ENCODE measurements at regions not wholly inside any gene's neighbourhood (a gene's known extent, or its start where the extent isn't known, plus 50 kb on each side); places are given as distances from the start of the nearest gene placed in this dataset.
"Not testable (repeated sequence)": the region's sequence is repeated elsewhere in the genome, so short reads cannot be mapped to it uniquely, and the experiment has no call there.

DNA sequence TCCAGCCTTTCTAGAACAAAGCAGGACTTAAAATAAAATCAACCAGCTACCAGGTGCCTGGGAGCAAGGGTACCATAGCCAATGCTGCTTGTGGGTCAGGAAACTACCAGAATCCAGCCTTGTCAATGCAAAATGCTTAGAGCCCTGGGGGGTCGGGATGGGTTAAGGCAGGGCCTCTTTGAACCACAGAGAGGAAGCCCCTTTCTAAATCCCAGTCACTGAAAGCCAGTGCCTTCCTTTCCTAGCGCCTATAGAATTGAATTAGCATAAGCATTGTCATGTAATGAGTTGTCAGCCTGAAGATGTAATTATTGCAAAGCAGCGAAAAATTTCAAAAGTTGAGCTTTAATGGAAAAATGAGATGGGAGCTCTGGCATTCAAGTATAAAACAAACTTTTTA lies 176.6 kb upstream of the DAB1 start:
- intact Hi-C loops (cut with DNase I), result no loop called here

DNA sequence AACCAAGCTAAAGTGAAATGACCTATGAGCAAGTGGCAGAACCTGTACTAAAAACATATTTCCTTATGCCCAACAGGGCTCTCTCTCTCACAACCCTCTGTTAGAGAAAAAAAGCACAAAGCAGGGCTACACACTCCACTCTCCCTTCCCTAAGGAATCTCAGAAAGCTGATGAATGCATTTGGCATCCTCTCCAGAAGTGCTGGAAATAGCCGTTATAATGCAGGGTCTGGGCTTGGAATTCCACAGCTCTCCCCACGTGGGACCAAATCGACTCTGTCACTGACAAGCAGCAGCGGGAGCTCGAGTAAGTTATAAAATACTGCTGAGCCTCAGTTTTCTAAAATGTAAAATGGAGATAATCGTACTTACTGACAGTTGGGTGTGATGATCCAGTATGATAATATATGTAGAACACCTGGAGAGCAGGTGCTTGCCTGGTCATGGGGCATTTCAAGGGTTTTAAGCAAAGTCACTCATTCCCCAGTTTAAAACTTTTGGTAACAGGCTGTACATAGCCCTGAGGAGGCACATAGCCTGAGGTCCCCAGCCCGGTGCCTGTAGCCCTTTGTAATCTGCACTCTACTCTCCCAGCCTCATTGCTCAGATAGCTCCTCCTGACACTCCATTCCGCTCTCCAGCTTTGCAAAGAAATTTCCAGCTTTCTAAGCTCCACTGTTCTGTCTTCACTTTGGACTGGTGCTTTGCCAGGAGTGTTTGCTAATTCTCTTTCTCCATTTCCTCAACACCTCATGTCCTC lies 175.6 kb upstream of the DAB1 start:
- intact Hi-C loops (cut with DNase I), result loop anchor here (2.0 kb wide), 1 partner anchor 17 kb away; no protein-coding TSS in a partner anchor
- DNase-seq (ENCODE audit: low spot score), result no peak

More for the DNA sequence above, 176.6 kb upstream of the DAB1 start:
- DNase-seq (ENCODE audit: low spot score), result no peak

DNA sequence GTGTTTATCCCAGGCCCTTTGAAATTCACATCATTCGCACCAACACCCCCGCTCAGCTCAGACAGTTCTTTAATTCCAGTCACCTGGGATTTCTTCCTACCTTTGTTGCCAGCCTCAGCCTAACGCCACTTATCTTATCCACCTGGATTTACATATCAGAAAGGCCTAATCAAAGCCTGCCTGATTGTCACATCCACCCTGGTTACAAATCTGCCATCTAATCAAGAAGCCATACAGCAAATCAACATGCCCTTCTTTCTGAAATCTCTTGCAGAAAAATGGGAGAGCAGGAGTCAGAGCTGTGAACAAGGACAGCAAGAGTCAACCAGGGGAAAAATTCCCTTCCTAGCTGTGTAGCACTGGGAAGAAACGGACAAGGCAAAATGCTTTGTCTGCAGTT lies 173.2 kb upstream of the DAB1 start:
- intact Hi-C loops (cut with DNase I), result no loop called here
- no peak for DNase-seq (ENCODE audit: low spot score)

DNA sequence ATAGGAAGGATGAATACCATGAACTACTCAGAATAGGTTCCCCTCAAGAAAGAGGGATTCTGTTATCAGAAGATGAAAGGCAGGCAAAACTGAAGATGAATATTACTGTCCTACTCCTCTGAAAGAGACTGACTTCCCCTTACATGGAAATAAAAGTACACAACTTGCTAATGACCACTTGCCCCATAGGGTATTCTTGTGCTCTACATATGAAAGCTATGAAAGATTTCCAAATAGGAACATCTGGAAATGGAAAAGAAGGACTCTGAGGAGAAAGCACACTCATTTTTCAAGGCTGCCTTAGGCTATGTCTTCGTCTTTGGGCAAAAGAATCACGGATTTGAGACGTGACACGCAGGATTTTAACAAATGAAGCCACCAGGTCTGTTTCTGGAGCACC lies 170.1 kb upstream of the DAB1 start:
- intact Hi-C loops (cut with DNase I), result no loop called here
- no peak for DNase-seq (ENCODE audit: low spot score)

DNA sequence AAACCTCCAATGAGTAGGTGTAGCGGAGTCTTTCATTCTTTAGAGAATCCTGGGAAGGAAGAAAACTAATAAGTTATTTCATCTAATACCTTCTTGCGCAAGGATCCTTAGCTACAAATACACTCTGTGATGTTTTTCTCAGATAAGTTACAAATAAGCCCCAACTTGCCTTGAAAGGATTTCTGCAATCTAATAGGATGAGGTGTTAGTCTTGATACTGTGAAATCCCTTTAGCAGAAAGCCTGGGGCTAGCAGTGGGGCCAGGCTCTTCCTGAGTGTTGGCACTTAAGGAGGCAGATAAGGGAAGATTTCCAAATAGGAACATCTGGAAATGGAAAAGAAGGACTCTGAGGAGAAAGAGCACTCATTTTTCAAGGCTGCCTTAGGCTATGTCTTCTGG lies 168.0 kb upstream of the DAB1 start:
- intact Hi-C loops (cut with DNase I), result no loop called here

DNA sequence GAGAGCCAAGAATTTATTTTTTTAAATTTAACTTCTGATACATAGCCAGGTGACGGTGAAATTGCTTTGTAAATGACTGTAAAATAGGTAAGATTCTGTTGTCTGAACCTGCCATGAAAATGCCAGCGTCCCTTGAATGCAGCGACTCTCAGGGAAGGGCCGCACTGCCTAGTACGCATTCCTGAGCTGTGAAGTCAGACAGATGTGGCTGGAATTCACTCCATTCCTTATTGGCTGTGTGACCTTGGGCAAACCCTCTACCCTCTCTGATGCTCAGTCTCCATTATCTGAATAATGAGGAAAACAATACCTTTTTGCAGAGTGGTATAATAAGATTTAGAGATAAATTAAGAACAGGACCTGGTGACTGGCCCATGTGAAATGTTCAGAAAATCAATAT lies 167.1 kb upstream of the DAB1 start:
- DNase-seq (ENCODE audit: low spot score), result no peak
- intact Hi-C loops (cut with DNase I), result no loop called here

More for the DNA sequence above, 168.0 kb upstream of the DAB1 start:
- DNase-seq (ENCODE audit: low spot score), result no peak

DNA sequence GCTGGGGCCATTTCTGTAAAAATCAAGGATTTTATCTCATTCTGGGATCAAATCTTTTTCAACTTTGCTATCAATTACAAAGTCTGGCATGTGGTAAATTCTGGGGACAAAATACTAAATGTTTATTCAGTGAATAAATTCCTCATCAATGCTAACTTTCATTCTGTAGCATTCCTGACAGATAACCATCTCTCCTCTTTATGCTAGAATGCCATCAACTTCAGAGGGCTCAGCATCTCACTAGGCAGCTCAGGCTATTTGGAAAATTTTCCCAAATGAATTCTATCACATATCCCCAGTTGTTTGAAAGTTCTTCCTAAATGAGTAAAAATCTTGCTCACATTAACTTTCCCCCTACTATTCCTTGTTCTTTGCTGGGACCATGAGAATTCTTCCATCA lies 163.0 kb upstream of the DAB1 start:
- DNase-seq (ENCODE audit: low spot score), result no peak
- intact Hi-C loops (cut with DNase I), result no loop called here

DNA sequence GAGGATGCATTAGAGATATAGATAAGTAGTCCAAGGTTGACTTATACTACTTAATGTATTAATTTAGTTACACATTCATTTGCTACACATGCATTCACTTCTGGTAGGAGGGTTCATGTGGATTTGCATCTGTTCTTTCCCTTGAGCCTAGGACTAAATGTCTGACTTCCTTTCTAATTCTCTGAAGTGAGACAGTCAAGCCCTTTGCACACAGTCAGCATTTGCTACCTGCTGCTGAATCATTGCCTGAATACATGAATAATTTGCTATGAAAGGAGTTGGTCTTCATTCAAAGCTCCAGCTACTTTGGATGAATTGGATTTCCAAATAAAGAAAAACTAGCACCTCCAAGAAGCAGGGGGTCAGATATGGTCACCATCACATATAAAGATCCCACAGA lies 154.8 kb upstream of the DAB1 start:
- intact Hi-C loops (cut with DNase I), result no loop called here
- DNase-seq (ENCODE audit: low spot score), result no peak

DNA sequence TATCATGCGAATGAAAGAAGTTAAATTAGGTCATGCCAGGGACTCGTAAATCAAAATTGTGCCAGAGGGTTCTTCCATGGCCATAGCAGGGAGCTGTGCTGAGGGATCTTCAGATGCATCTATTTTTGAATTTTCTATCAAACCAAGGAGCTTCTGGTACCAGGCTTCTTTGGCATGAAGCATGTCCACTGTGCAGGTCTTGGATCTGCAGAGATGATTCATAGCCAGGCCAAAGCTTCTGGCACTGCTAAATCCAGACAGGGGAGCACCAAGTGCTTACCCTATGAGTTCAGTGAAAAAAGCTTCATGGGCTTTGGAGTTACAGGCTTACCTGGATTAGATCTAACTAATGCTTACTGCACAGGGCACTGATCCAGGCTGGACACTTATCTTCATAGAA lies 154.2 kb upstream of the DAB1 start:
- intact Hi-C loops (cut with DNase I), result no loop called here
- no peak for DNase-seq (ENCODE audit: low spot score)

DNA sequence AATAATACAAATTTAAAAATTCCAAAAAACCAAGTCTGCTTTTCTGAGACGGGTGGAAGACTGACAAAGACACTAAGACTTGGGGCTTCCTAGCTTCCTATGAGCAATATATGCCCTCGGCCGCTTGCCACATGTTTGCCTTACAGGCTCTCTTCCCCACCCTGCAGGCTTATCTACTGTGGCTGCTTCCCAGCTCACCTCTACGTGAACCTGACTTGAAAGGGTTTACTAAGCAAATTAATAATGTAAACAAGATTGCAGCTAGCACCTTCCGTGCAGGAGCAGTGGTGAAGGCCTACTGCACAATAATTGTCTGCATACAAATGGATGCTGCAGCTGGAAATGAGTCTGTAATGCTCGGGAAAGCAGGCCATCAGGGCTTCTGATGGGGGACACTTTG lies 152.9 kb upstream of the DAB1 start:
- intact Hi-C loops (cut with DNase I), result no loop called here
- no peak for DNase-seq (ENCODE audit: low spot score)

DNA sequence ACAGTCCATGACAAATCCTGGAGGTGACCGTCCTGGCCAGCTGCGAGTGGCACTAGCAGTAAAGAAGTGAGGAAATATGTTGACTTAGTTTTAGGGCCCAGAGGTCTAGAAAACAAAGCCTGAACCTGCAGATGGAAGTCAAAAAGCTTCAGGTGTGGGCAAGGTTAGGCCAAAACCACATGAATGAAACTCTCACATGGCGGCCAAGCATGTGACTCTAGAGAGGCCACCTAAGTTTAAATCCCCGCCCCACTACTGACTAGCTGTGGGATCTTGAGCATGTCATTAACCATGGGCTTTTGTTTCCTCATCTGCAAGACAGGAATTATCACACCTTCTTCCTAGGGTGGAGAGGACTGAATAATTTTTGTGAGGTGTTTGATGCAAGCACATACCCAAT lies 148.2 kb upstream of the DAB1 start:
- intact Hi-C loops (cut with DNase I), result no loop called here
- DNase-seq (ENCODE audit: low spot score), result no peak

DNA sequence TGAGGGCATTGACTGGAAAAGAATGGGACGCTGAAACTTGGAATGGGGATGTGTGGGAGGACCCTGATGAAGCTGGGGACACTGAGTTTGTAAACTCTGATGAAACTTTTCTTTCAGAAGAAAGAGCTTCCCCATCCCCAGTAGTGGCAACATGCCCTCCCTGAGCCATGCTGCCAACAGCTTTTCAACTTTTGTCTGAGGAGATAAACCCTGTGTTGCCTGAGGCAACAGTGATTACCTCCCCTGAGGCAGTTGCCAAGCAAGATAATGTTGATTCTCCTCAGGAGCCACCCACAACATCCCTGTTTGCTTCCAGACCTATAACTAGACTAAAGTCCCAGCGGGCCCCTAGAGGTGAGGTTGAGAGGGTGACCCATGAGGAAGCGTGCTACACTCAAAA lies 134.2 kb upstream of the DAB1 start:
- intact Hi-C loops (cut with DNase I), result not testable (repeated sequence)

DNA sequence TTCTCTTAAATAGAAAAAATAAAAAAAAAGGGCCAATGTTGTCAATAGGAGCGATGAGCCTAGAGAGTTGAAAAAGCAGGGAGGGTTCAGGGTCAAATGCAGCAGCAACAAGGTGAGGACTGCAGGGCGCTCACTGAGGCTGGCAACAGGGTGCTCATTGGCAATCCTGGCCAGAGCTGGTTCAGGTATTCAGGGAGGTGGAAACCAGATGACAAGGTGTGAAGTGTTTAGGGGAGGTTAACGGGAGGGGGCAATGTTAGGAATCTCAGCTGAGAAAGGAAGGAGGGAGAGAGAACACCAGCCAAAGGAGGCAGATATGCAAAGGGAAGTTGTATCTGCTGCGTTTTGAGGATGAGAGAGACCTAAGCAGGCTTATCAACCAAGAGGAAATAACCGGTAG lies 129.8 kb upstream of the DAB1 start:
- no peak for DNase-seq (ENCODE audit: low spot score)
- intact Hi-C loops (cut with DNase I), result no loop called here

More for the DNA sequence above, 134.2 kb upstream of the DAB1 start:
- DNase-seq (ENCODE audit: low spot score), result not testable (repeated sequence)

DNA sequence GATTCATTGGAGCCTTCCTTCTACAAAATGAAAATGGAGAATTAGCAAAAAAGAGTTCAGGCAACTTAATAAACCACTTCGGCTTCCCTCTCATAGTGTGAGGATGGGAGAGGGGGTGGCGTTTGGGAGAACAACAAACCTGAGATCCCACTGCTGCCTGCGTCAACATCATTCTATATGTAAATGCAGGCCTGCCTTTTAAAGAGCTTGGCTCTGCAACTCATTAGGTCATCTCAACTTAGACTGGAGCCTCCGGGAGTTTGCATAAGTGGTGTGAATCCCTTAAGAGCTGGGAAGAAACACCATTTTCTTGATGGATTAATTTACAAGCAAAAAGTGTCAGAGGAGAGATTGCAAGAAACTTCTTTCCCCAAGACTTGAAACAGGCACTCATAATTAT lies 127.6 kb upstream of the DAB1 start:
- intact Hi-C loops (cut with DNase I), result no loop called here
- DNase-seq (ENCODE audit: low spot score), result no peak

DNA sequence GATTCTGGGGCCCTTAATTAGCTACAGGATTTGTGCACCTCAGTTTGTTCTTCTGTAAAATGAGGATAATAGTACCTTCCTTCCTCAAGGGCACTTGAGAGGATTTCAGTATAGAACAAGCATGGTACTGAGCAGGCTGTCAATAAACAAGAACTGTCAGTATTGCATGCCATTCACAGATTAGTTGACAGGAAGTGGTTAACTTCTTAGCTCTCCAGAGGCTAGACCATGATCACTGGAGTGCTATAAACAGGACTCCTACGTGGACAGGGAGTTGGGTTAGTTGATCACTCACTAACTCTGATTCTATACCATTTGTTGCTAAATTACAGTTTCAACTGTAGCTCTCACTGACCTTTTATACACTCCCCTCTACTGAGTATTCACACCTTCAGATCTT lies 126.2 kb upstream of the DAB1 start:
- intact Hi-C loops (cut with DNase I), result no loop called here
- no peak for DNase-seq (ENCODE audit: low spot score)

DNA sequence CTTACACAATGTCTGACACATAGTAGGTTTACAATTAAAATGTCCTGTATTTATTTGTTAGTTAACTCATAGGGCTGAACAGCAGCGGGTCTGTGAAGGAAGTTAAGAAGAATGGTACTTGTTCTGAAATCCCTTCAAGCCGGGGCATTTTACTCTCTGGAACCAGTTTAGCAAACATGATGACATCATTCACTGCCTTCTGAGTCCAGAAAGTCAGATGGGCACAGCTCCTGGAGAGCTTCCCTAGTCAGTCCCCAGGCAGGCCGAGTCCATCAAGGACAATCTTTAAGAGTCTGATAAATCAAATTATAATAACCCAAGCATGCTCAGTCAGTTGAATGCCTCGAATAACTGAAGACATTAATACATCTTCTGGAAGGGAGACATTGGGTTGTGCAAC lies 125.4 kb upstream of the DAB1 start:
- intact Hi-C loops (cut with DNase I), result no loop called here
- DNase-seq (ENCODE audit: low spot score), result no peak

DNA sequence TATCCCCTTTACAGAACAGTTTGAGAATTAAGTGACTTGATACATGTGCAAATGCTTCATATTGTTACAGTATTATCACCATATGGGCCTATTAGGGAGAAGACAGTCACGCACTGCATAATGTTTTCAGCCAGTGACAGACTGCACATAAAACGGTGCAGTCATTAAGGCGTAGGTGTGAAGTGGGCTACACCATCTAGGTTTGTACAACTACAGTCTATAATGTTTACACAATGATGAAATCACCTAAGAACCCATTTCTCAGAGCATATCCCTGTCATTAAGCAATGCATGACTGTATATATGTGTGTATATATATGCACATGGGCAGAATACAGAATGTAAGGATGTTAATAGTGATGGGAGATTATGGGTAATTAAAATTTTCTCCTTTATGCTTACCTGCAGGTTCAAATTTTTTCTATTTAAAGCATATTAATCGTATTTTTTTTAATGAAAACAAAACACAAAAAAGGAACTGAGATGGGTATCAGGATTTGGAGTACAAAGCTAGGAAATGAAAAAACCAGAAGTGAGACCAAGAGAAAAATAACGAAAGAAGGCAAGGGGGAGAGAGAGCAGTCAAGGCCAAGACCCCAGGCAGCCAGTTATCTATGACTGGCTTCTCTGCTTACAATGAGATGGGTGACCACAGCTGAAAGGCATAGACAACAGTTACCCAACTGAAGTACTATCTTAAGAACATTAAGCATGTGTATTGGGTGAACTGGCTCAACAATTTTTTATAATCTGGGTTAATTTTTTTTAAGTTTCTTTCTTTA lies 122.9 kb upstream of the DAB1 start:
- no peak for DNase-seq (ENCODE audit: low spot score)
- intact Hi-C loops (cut with DNase I), result no loop called here

DNA sequence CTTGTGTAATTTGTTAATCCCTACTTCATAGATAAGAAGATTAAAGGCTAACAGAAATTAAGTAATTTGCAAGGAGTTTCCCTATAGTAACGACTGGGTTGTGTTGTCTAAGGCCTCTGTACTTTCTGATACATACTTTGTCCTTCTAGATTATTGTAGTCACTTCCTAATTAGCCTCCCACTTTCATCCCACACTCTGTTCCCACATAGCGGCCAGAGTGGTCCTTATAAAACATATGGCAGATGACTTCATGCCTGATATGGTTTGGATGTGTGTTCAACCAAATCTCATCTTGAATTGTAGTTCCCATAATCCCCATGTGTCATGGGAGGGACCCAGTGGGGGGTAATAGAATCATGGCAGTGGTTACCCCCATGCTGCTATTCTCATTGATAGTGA lies 120.5 kb upstream of the DAB1 start:
- no peak for DNase-seq (ENCODE audit: low spot score)
- intact Hi-C loops (cut with DNase I), result no loop called here

DNA sequence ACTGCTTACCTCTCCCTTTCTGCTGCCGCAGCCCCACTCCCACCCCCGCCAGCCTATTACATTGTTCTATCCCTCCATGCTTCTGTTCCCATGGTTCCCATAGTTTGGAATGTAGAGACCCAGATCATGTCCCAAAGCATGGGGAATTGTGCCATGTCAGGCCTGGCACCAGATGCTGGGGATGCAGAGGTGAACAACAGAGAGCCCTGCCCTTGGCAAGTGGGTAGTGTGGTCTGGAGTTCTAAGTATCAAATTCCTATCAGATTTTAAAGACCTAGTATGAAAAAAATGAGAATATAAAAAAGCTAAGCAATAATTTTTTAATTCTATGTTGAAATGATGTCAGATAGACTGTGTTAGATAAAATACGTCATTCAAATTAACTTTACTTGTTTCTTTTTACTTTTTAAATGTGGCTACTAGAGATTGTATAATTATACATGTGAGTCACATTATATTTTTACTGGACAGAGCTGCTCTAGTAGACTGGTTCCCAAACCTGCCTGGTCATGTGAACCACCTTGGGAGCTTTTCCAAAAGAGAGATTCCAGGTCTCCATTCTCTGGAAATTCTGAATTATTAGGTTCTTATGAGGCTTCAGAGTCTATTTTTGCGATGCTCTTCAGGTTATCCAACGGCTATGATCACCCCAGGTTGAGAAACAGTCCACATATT lies 113.0 kb upstream of the DAB1 start:
- intact Hi-C loops (cut with DNase I), result no loop called here
- no peak for DNase-seq (ENCODE audit: low spot score)

DNA sequence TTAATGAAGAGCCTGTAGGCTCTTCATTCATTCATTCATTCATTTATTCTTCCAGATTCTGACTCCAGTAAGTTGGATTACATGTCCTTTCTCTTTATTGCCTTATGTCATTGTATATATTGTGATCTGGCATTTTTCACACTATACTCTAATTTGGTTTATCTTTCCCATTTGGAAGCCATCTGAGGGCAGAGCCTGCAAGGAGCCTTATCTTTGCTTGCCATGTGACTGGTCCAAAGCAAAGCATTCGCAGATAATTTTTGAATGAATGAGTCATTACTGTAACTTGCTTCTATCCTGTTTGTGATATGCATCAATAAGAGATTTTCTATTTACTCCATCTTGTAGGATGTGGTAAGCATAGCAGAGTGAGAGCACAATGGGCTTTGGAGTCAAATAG lies 108.4 kb upstream of the DAB1 start:
- intact Hi-C loops (cut with DNase I), result no loop called here
- DNase-seq (ENCODE audit: low spot score), result no peak

DNA sequence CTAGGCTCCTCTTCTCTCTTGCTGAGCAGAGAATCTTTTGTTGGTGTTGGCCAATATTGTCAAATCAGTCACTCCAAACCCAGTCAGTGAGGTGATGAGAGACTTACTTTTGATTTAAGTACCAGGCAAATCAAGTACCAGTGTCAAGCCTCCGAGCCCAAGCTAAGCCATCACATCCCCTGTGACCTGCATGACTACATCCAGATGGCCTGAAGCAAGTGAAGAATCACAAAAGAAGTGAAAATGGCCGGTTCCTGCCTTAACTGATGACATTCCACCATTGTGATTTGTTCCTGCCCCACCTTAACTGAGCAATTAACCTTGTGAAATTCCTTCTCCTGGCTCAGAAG lies 107.0 kb upstream of the DAB1 start:
- DNase-seq (ENCODE audit: low spot score); intact Hi-C loops (cut with DNase I): not testable (repeated sequence)

Data from cardiac septum (tissue), 1 donor.